ENCODE measurements at regions not wholly inside any gene's neighbourhood (a gene's known extent, or its start where the extent isn't known, plus 50 kb on each side); places are given as distances from the start of the nearest gene placed in this dataset.

DNA sequence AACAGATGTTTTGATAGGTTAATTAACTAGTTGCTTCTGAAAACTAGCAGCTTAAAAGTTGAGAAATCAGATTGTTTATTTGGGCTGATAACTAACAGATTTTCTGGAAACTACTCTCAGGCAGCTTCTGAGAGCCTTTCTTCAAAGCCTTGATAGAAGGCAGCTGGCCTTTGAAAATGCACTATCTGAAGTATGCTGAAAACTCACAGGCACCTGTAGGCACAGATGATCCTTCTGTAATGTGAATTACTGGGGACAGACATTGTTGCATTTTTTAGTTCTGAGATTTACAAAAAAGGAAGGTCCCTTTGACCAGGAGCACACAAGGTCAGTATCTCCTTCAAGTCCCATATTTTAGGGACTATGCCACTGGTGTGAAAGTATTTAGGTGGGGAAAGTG is 460.8 kb upstream of the CNTN5 start:
- no peak overlapping the region for H3K27ac ChIP-seq (ENCODE audit: low read depth in 1 of 2, low read length in 2 of 2)
- no peaks in the 10 kb centered on the region for H3K9me3 ChIP-seq (replicated peaks in 1 of 2; ENCODE audit: control insufficient read depth in 1 of 2, insufficient read depth in 1 of 2, low read length in 2 of 2)
- H3K4me1 ChIP-seq (ENCODE audit: control insufficient read depth in 1 of 2, insufficient read depth in 2 of 2, low read length in 2 of 2), result no peaks in the 10 kb centered on the region
- no peak overlapping the region for H3K4me3 ChIP-seq (replicated peaks in 1 of 3; ENCODE audit: low read depth in 2 of 3, low read length in 3 of 3)
- Mint-ChIP-seq H3K9me3 (peaks cover 0 to 1% (median 0%) of the 10 kb centered on the region in 7 donors), H3K4me1 (no peaks in the 10 kb centered on the region), H3K27ac (no peak overlapping the region), H3K27me3 (ENCODE audit: low read depth in 3 of 3) (no peaks in the 10 kb centered on the region), H3K4me3 (no peak overlapping the region), H3K36me3 (no peaks in the 10 kb centered on the region)
- H3K4me2 ChIP-seq (replicated peaks; ENCODE audit: extremely low read depth, low read length, poor library complexity, severe bottlenecking), result no peak overlapping the region
- no peak for TF ChIP-seq CTCF (IDR thresholded peaks at IDR 0.05)
- no peak overlapping the region for H3K9ac ChIP-seq (ENCODE audit: insufficient read depth, low read length, poor library complexity, severe bottlenecking)
- no peak for DNase-seq
- H3K36me3 ChIP-seq (replicated peaks in 1 of 2; ENCODE audit: control insufficient read depth in 1 of 2, insufficient read depth in 2 of 2, low read length in 2 of 2), result no peaks in the 10 kb centered on the region
- no peaks in the 10 kb centered on the region for H4K20me1 ChIP-seq (ENCODE audit: insufficient read depth, low read length)
- H2AFZ ChIP-seq (ENCODE audit: insufficient read depth, low read depth, low read length, poor library complexity, severe bottlenecking), result no peak overlapping the region
- no peaks in the 10 kb centered on the region for H3K27me3 ChIP-seq (ENCODE audit: control insufficient read depth in 2 of 2, insufficient read depth in 2 of 2, low read length in 2 of 2)
- no peaks in the 10 kb centered on the region for H3K79me2 ChIP-seq (ENCODE audit: insufficient read depth, low read length)
- intact Hi-C loops (cut with micrococcal nuclease), result no loop called here

DNA sequence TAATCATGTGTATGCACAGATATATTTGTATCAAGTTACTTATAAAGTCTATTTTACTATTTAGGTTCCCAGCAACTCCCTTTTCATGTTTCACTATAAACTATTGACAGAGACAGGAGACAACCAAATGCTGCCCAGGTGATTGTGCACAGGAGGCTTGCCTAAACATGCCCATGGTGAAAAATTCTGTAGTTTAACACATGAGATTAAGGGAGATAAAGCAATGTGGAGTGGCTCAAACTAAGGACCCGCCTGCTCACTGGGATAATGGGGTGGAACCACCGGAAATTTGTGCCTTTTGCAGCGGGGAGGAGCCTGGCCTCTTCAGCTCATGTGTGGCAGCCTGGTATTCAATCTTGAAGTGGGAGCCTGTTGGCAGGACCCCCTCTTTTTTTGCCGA is 459.5 kb upstream of the CNTN5 start:
- Histone ChIP-seq H3K79me2 (ENCODE audit: insufficient read depth, low read length) (no peaks in the 10 kb centered on the region), H3K9ac (ENCODE audit: insufficient read depth, low read length, poor library complexity, severe bottlenecking) (no peak overlapping the region), H3K36me3 (replicated peaks in 1 of 2; ENCODE audit: control insufficient read depth in 1 of 2, insufficient read depth in 2 of 2, low read length in 2 of 2) (no peaks in the 10 kb centered on the region), H3K4me2 (replicated peaks; ENCODE audit: extremely low read depth, low read length, poor library complexity, severe bottlenecking) (no peak overlapping the region), H3K27ac (ENCODE audit: low read depth in 1 of 2, low read length in 2 of 2) (no peak overlapping the region), H3K9me3 (replicated peaks in 1 of 2; ENCODE audit: control insufficient read depth in 1 of 2, insufficient read depth in 1 of 2, low read length in 2 of 2) (no peaks in the 10 kb centered on the region), H3K27me3 (ENCODE audit: control insufficient read depth in 2 of 2, insufficient read depth in 2 of 2, low read length in 2 of 2) (no peaks in the 10 kb centered on the region), H2AFZ (ENCODE audit: insufficient read depth, low read depth, low read length, poor library complexity, severe bottlenecking) (no peak overlapping the region), H3K4me3 (replicated peaks in 1 of 3; ENCODE audit: low read depth in 2 of 3, low read length in 3 of 3) (no peak overlapping the region), H4K20me1 (ENCODE audit: insufficient read depth, low read length) (no peaks in the 10 kb centered on the region), H3K4me1 (ENCODE audit: control insufficient read depth in 1 of 2, insufficient read depth in 2 of 2, low read length in 2 of 2) (no peaks in the 10 kb centered on the region)
- no peak for TF ChIP-seq CTCF (IDR thresholded peaks at IDR 0.05)
- WGBS (ENCODE audit: insufficient coverage), result 100% methylated on average over 3 of the region's 4 CpGs
- intact Hi-C loops (cut with micrococcal nuclease), result no loop called here
- Mint-ChIP-seq H3K27me3 (ENCODE audit: low read depth in 3 of 3) (no peaks in the 10 kb centered on the region), H3K9me3 (no peaks in the 10 kb centered on the region), H3K4me1 (no peaks in the 10 kb centered on the region), H3K36me3 (no peaks in the 10 kb centered on the region), H3K4me3 (no peak overlapping the region), H3K27ac (no peak overlapping the region)
- DNase-seq, result no peak

All from CD14-positive monocyte (primary cell).